PC-3 (cell line): ENCODE measurements at regions not wholly inside any gene's neighbourhood (a gene's known extent, or its start where the extent isn't known, plus 50 kb on each side); places are given as distances from the start of the nearest gene placed in this dataset.

Experiments used
- ATAC-seq: fragments of 200-7000 bp; cut with Tn5 transposase; 2 replicates; pipeline ENCODE4 v1.9.1; 2020; ENCODE audit warnings: mild to moderate bottlenecking, moderate library complexity
- BruUV-seq: library from RNA; stranded (reverse); fragments of 400-500 nt; replicated peaks from 2 replicates; lab custom pipeline; 2021; lab: Mats Ljungman, UMichigan
- CTCF ChIA-PET: fragments of 300-600 bp; sonication (Branson Sonifier 250); formaldehyde crosslinking; loops from one replicate; lab custom pipeline; 2022; ENCODE audit warnings: antibody characterized with exemption; lab: Charles Lee
- POLR2A ChIA-PET: fragments of 300-600 bp; sonication (Branson Sonifier 250); formaldehyde crosslinking; loops from one replicate; lab custom pipeline; 2022; ENCODE audit warnings: antibody characterized with exemption; ENCODE audit not compliant: unreplicated experiment; lab: Charles Lee
- DNase-seq: peaks from one replicate; pipeline ENCODE4 v3.0.0-alpha.2; 2015
- H2AFZ ChIP-seq: fragments of 300-600 bp; sonication (generic); 2 replicates; pipeline ENCODE4 v1.6.0; 2016; ENCODE audit warnings: antibody characterized with exemption, low read length
- H3F3A ChIP-seq: fragments of 300-600 bp; sonication (generic); one replicate; pipeline ENCODE4 v1.6.0; 2017; ENCODE audit warnings: antibody characterized with exemption, low read length, control low read depth, mild to moderate bottlenecking; ENCODE audit not compliant: unreplicated experiment
- H3K27ac ChIP-seq: fragments of 300-600 bp; sonication (generic); 2 replicates; pipeline ENCODE4 v1.5.1; 2016; ENCODE audit warnings: mild to moderate bottlenecking, low read length
- H3K27me3 ChIP-seq: fragments of 300-600 bp; sonication (generic); 2 replicates; pipeline ENCODE4 v1.6.1; 2016; ENCODE audit warnings: low read length, mixed read lengths
- H3K36me3 ChIP-seq: fragments of 300-600 bp; sonication (generic); 2 replicates; pipeline ENCODE4 v1.6.1; 2016; ENCODE audit warnings: low read depth, mixed run types, low read length, mixed read lengths
- H3K4me1 ChIP-seq: fragments of 300-600 bp; sonication (generic); 2 replicates; pipeline ENCODE4 v1.5.1; 2016; ENCODE audit warnings: low read length; ENCODE audit not compliant: insufficient read depth
- H3K4me2 ChIP-seq: fragments of 300-600 bp; sonication (generic); 2 replicates; pipeline ENCODE4 v1.6.0; 2016; ENCODE audit warnings: low read length
- H3K4me3 ChIP-seq: fragments of 300-600 bp; sonication (generic); 2 replicates; pipeline ENCODE4 v1.5.1; 2016; ENCODE audit warnings: mild to moderate bottlenecking, low read length, mixed read lengths
- H3K79me2 ChIP-seq: fragments of 300-600 bp; sonication (generic); 2 replicates; pipeline ENCODE4 v1.6.1; 2017; ENCODE audit warnings: low read length, mixed read lengths
- H3K9ac ChIP-seq: fragments of 300-600 bp; sonication (generic); 2 replicates; pipeline ENCODE4 v1.6.0; 2016; ENCODE audit warnings: mild to moderate bottlenecking, low read length
- H3K9me2 ChIP-seq: fragments of 300-600 bp; sonication (generic); replicated peaks from 2 replicates; pipeline ENCODE4 v1.6.1; 2016; ENCODE audit warnings: mixed run types, low read length, mixed read lengths
- H3K9me3 ChIP-seq: fragments of 300-600 bp; sonication (generic); 2 replicates; pipeline ENCODE4 v1.6.1; 2016; ENCODE audit warnings: low read length, mixed read lengths
- H4K20me1 ChIP-seq: fragments of 300-600 bp; sonication (generic); 2 replicates; pipeline ENCODE4 v1.6.1; 2016; ENCODE audit warnings: low read length, mixed read lengths
- CTCF ChIP-seq: fragments of 300-600 bp; sonication (generic); conservative IDR thresholded peaks from 2 replicates; pipeline ENCODE4 v1.5.1; 2017; ENCODE audit warnings: antibody characterized with exemption, low read depth, mild to moderate bottlenecking, low read length
- EZH2 ChIP-seq: fragments of 300-600 bp; sonication (generic); IDR thresholded peaks from one replicate; pipeline ENCODE4 v1.6.1; 2017; ENCODE audit warnings: antibody characterized with exemption, mild to moderate bottlenecking, low read length; ENCODE audit not compliant: unreplicated experiment
- EZH2phosphoT487 ChIP-seq: fragments of 300-600 bp; sonication (generic); IDR thresholded peaks from 2 replicates; pipeline ENCODE4 v1.6.1; 2018; ENCODE audit warnings: mild to moderate bottlenecking, antibody characterized with exemption, low read length, borderline replicate concordance
- intact Hi-C: fragments of 100-400 bp; cut with micrococcal nuclease; formaldehyde crosslinking; loops from 2 replicates; pipeline ENCODE4 v1.9.0; 2023

- CTCF ChIA-PET: no interaction called here
- DNase-seq: no peak
- intact Hi-C loops: no loop called here
Observed at GRCh38 chrX:35432056-35432455, 366.1 kb upstream of the MAGEB16 start.

GRCh38 chrX:35439034-35439660 is 359.0 kb upstream of the MAGEB16 start:
- no peaks in the 10 kb centered on the region for H3K9me2 ChIP-seq
- ATAC-seq (no peak), DNase-seq (no peak)
- no peak overlapping the region for H3K9ac ChIP-seq
- no peak overlapping the region for H3K4me3 ChIP-seq
- H3K9me3 ChIP-seq: no peaks in the 10 kb centered on the region
- ChIA-PET POLR2A (no interaction called here), CTCF (no interaction called here)
- no peak overlapping the region for H3K27ac ChIP-seq
- intact Hi-C loops: no loop called here
- no peaks in the 10 kb centered on the region for H3K36me3 ChIP-seq
- no peaks in the 10 kb centered on the region for H3F3A ChIP-seq
- H3K79me2 ChIP-seq: no peaks in the 10 kb centered on the region
- no peaks in the 10 kb centered on the region for H3K27me3 ChIP-seq
- no peak overlapping the region for H3K4me2 ChIP-seq
- no peak overlapping the region for H2AFZ ChIP-seq
- no peaks in the 10 kb centered on the region for H3K4me1 ChIP-seq
- TF ChIP-seq EZH2phosphoT487: no peak
- no peak for TF ChIP-seq CTCF
- TF ChIP-seq EZH2: no peak
- no TSS peak for BruUV-seq
- H4K20me1 ChIP-seq: no peaks in the 10 kb centered on the region

More at GRCh38 chrX:35432056-35432455, 366.1 kb upstream of the MAGEB16 start:
- Histone ChIP-seq H3K4me1 (no peaks in the 10 kb centered on the region), H3K27me3 (no peaks in the 10 kb centered on the region), H2AFZ (no peak overlapping the region), H3K36me3 (no peaks in the 10 kb centered on the region), H3K4me3 (no peak overlapping the region), H3K79me2 (no peaks in the 10 kb centered on the region), H3F3A (no peaks in the 10 kb centered on the region), H4K20me1 (no peaks in the 10 kb centered on the region), H3K4me2 (no peak overlapping the region), H3K9ac (no peak overlapping the region), H3K9me3 (no peaks in the 10 kb centered on the region), H3K27ac (no peak overlapping the region), H3K9me2 (no peaks in the 10 kb centered on the region)
- no peak for ATAC-seq
- no peak for TF ChIP-seq EZH2phosphoT487
- no peak for TF ChIP-seq EZH2
- no peak for TF ChIP-seq CTCF
- BruUV-seq: no TSS peak
- POLR2A ChIA-PET: no interaction called here

GRCh38 chrX:35439692-35440091 is 358.4 kb upstream of the MAGEB16 start:
- H3F3A ChIP-seq: no peaks in the 10 kb centered on the region
- no TSS peak for BruUV-seq
- no peaks in the 10 kb centered on the region for H4K20me1 ChIP-seq
- ChIA-PET CTCF (no interaction called here), POLR2A (no interaction called here)
- no peaks in the 10 kb centered on the region for H3K27me3 ChIP-seq
- no peak overlapping the region for H3K27ac ChIP-seq
- H3K4me1 ChIP-seq: no peaks in the 10 kb centered on the region
- no peaks in the 10 kb centered on the region for H3K36me3 ChIP-seq
- no peak overlapping the region for H3K9ac ChIP-seq
- H3K9me2 ChIP-seq: no peaks in the 10 kb centered on the region
- no peak overlapping the region for H2AFZ ChIP-seq
- ATAC-seq (no peak), DNase-seq (no peak)
- no peak overlapping the region for H3K4me3 ChIP-seq
- TF ChIP-seq EZH2 (no peak), CTCF (no peak), EZH2phosphoT487 (no peak)
- intact Hi-C loops: no loop called here
- H3K79me2 ChIP-seq: no peaks in the 10 kb centered on the region
- no peak overlapping the region for H3K4me2 ChIP-seq
- no peaks in the 10 kb centered on the region for H3K9me3 ChIP-seq
